Kidney epithelial cell (primary cell): ENCODE measurements at regions not wholly inside any gene's neighbourhood (a gene's known extent, or its start where the extent isn't known, plus 50 kb on each side); places are given as distances from the start of the nearest gene placed in this dataset.

ENCODE experiments used
- DNase-seq: peaks from one replicate; pipeline ENCODE4 v3.0.0-alpha.2; 2010; ENCODE audit warnings: low read depth
- H3K27me3 ChIP-seq: 2 replicates; pipeline ENCODE4 v1.6.0; 2011; ENCODE audit warnings: low read length; ENCODE audit not compliant: control insufficient read depth, insufficient read depth
- H3K36me3 ChIP-seq: 2 replicates; pipeline ENCODE4 v1.5.1; 2011; ENCODE audit warnings: low read length; ENCODE audit not compliant: control insufficient read depth, insufficient read depth
- H3K4me3 ChIP-seq: 2 replicates; pipeline ENCODE4 v1.5.1; 2011; ENCODE audit warnings: low read depth, mild to moderate bottlenecking, control low read depth, low read length
- TF ChIP-seq, protein P1 (sequence below): IDR thresholded peaks from 2 replicates; pipeline ENCODE4 v1.5.1; 2011; ENCODE audit warnings: mild to moderate bottlenecking, moderate library complexity, low read length, control low read depth, inconsistent platforms; ENCODE audit not compliant: insufficient read depth, poor library complexity, severe bottlenecking

DNA sequence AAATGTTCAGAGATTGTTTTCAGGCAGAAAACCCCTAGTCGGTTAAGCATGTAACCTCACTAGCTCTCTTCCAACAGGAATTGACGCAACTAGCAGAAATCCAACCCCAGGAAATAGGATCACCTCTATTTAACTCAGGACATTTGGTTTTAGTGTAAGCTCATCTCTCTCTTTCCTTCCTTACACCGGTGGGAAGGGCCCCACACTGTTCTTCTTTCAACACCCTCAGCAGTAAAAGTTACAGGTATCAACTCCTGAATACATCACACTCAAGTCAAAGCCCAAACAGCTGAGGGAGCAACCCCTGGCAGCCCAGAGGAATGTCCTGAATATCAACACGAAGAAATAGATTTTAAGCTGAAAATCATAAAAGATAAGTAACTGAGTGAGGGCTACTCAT is 191.2 kb upstream of the KIF2B start:
- H3K27me3 ChIP-seq = no peaks in the 10 kb centered on the region
- H3K4me3 ChIP-seq = no peak overlapping the region
- H3K36me3 ChIP-seq = no peaks in the 10 kb centered on the region
- TF ChIP-seq, protein P1, sequence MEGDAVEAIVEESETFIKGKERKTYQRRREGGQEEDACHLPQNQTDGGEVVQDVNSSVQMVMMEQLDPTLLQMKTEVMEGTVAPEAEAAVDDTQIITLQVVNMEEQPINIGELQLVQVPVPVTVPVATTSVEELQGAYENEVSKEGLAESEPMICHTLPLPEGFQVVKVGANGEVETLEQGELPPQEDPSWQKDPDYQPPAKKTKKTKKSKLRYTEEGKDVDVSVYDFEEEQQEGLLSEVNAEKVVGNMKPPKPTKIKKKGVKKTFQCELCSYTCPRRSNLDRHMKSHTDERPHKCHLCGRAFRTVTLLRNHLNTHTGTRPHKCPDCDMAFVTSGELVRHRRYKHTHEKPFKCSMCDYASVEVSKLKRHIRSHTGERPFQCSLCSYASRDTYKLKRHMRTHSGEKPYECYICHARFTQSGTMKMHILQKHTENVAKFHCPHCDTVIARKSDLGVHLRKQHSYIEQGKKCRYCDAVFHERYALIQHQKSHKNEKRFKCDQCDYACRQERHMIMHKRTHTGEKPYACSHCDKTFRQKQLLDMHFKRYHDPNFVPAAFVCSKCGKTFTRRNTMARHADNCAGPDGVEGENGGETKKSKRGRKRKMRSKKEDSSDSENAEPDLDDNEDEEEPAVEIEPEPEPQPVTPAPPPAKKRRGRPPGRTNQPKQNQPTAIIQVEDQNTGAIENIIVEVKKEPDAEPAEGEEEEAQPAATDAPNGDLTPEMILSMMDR = no peak
- no peak for DNase-seq

DNA sequence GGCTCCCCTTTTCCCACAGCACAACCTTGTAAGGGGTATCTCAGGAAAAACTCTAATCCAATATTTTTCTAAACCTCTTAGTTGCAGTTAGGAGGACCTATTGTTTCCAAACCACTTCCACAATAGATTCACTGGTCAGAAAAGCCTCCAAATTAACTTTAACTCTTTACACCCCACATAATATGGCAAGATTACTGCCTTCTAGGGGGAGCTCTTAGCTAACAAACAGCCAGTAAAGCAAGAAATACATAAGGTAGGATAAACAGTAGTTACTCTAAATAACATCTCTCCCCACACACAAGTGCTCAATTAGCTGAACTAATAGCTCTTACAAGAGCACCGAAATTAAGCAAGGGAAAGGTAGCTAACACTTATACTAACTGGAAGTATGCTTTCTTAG is 192.1 kb upstream of the KIF2B start:
- no peak for DNase-seq
- no peak overlapping the region for H3K4me3 ChIP-seq
- no peaks in the 10 kb centered on the region for H3K36me3 ChIP-seq
- TF ChIP-seq, protein P1 = no peak
- no peaks in the 10 kb centered on the region for H3K27me3 ChIP-seq

DNA sequence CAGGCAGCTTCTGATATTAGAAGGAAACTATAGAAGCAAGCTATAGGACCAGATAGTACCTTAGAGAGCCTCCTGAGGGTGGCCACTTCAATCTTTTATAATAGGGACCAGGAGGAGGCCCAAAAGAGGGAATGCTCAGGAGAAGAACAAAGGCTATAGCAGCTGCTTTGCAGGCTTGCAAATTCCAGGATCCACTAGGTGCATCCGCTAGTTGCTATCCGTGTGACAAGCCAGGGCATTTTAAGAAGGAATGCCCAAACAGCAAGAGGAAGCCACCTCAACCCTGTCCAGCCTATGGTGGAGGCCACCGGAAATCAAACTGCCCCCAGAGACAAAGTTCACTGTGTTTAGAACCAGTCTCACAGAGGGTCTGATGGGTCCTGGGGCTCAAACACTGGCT is 192.6 kb upstream of the KIF2B start:
- no peak overlapping the region for H3K4me3 ChIP-seq
- TF ChIP-seq, protein P1 = no peak
- H3K27me3 ChIP-seq = no peaks in the 10 kb centered on the region
- no peaks in the 10 kb centered on the region for H3K36me3 ChIP-seq
- DNase-seq = no peak

DNA sequence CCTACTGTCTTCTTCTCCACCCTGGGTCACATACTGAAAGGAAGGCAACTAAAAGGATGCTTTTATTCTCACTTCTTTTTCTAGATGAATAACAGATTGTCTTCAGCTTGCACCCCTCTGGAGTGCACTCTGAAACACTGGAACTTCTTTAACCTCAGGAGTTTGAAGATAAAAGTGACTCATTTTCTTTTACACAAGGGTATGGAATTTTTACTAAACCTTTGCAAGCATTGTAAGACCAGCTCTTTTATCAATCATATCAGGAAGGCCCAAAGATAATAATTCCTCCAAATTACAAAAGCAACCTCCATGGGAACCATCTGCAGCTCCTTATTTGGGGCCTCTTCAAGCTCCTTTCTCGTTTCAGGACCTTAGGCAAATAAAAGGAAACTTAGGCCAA is 193.5 kb upstream of the KIF2B start:
- Histone ChIP-seq H3K27me3 (no peaks in the 10 kb centered on the region), H3K36me3 (no peaks in the 10 kb centered on the region), H3K4me3 (no peak overlapping the region)
- DNase-seq = no peak
- TF ChIP-seq, protein P1 = no peak

DNA sequence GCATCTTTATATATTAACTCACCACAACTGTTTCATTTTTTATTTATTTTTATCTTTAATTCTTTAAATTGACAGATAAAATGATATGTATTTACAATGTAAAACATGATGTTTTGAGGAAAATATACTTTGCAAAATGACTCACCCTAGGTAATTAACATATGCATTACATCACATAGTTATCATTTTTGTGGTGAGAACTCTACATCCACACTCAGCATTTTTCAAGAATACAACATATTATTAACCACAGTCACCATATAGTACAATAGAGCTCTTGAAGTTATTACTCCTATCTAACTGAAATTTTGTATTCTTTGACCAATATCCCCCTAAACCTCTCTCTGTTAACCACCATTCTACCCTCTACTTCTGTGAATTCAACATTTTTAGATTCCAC is 194.7 kb upstream of the KIF2B start:
- no peaks in the 10 kb centered on the region for H3K36me3 ChIP-seq
- no peak overlapping the region for H3K4me3 ChIP-seq
- TF ChIP-seq, protein P1 = no peak
- H3K27me3 ChIP-seq = no peaks in the 10 kb centered on the region
- peak; percentile 14 for DNase-seq

DNA sequence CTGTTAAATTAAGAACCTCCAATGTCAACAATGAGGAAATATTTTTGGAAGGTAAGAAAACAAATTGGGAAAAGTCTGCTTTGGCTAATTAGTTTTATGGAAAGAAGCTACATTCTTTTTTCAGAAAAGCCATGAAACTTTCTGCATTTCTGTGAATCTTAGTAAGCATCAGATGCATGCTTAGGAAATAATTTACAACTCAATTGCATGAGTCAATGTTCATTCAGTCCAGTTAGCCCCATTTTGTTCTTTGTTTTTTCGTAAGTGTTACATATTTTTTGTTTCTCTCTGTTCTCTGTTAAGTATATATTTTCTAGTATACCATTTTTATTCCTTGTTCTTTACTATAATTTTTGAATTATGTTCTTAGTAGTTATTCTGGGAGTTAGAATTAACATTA is 195.2 kb upstream of the KIF2B start:
- TF ChIP-seq, protein P1 = no peak
- no peaks in the 10 kb centered on the region for H3K36me3 ChIP-seq
- H3K27me3 ChIP-seq = no peaks in the 10 kb centered on the region
- no peak overlapping the region for H3K4me3 ChIP-seq
- peak; percentile 44 for DNase-seq
